GM12878 (cell line): ENCODE measurements at regions not wholly inside any gene's neighbourhood (a gene's known extent, or its start where the extent isn't known, plus 50 kb on each side); places are given as distances from the start of the nearest gene placed in this dataset.

Experiments used
- ATAC-seq: fragments of 200-7000 bp; cut with Tn5 transposase; 3 replicates; pipeline ENCODE4 v1.9.1; 2020; ENCODE audit warnings: mild to moderate bottlenecking, moderate library complexity
- BruUV-seq: library from RNA; stranded (reverse); fragments of 400-500 nt; replicated peaks from 2 replicates; lab custom pipeline; 2021; lab: Mats Ljungman, UMichigan
- CTCF ChIA-PET: fragments of 300-600 bp; sonication (Branson Sonifier 250); formaldehyde crosslinking; extraction: SDS; loops from one replicate; lab custom pipeline; 2021; ENCODE audit warnings: inconsistent platforms; lab: Yijun Ruan, JAX
- POLR2A ChIA-PET: fragments of 350-600 bp; formaldehyde crosslinking; extraction: SDS; loops from one replicate; lab custom pipeline; 2021; ENCODE audit warnings: inconsistent platforms; lab: Charles Lee
- RAD21 ChIA-PET: fragments of 300-600 bp; sonication (Branson Sonifier 250); formaldehyde crosslinking; loops from one replicate; lab custom pipeline; 2023; ENCODE audit warnings: antibody characterized with exemption; ENCODE audit not compliant: unreplicated experiment; lab: Charles Lee
- SMC1A ChIA-PET: fragments of 300-600 bp; sonication (Branson Sonifier 250); formaldehyde crosslinking; loops from one replicate; lab custom pipeline; 2023; ENCODE audit not compliant: unreplicated experiment, uncharacterized antibody; lab: Charles Lee
- DNase-seq: peaks from one replicate; pipeline ENCODE4 v3.0.0-alpha.2; 2011; ENCODE audit warnings: low read depth, low spot score
- FAIRE-seq: peaks from 3 replicates; lab custom pipeline; 2011; peaks lifted over from hg19 to GRCh38; lab: Jason Lieb, UNC
- H2AFZ ChIP-seq: 2 replicates; pipeline ENCODE4 v1.6.0; 2011; ENCODE audit warnings: low read depth, low read length, control low read depth; ENCODE audit not compliant: control insufficient read depth
- H3K27ac ChIP-seq: 2 replicates; pipeline ENCODE4 v1.5.1; 2011; ENCODE audit warnings: control low read depth; ENCODE audit not compliant: control insufficient read depth, insufficient read depth
- H3K27me3 ChIP-seq, 2 experiments: replicated peaks in 1 of 2; 2 replicates each; pipeline versions ENCODE4 v1.6.0 to v1.6.1; 2011; ENCODE audit warnings: low read length in 1 of 2; ENCODE audit not compliant: control insufficient read depth in 2 of 2, insufficient read depth in 2 of 2
- H3K36me3 ChIP-seq, 2 experiments: 2 replicates each; pipeline ENCODE4 v1.5.1; 2011; ENCODE audit warnings: low read length in 1 of 2; ENCODE audit not compliant: control insufficient read depth in 2 of 2, insufficient read depth in 2 of 2
- H3K4me1 ChIP-seq: 2 replicates; pipeline ENCODE4 v1.6.1; 2011; ENCODE audit warnings: mild to moderate bottlenecking, low read length, moderate library complexity, mixed read lengths; ENCODE audit not compliant: control insufficient read depth, insufficient read depth
- H3K4me2 ChIP-seq: 2 replicates; pipeline ENCODE4 v1.6.0; 2011; ENCODE audit warnings: control low read depth; ENCODE audit not compliant: control insufficient read depth, insufficient read depth
- H3K4me3 ChIP-seq: fragments of 200-600 bp; sonication (generic); 2 replicates; pipeline ENCODE4 v1.5.1; 2016
- H3K79me2 ChIP-seq: 2 replicates; pipeline ENCODE4 v1.6.0; 2011; ENCODE audit warnings: low read length; ENCODE audit not compliant: control insufficient read depth, insufficient read depth
- H3K9ac ChIP-seq: 2 replicates; pipeline ENCODE4 v1.8.0; 2011; ENCODE audit warnings: low read length, control low read depth, mixed read lengths; ENCODE audit not compliant: control insufficient read depth, insufficient read depth
- H3K9me3 ChIP-seq: replicated peaks from 3 replicates; pipeline ENCODE4 v1.5.1; 2011; ENCODE audit warnings: mild to moderate bottlenecking, low read length; ENCODE audit not compliant: control insufficient read depth, insufficient read depth
- H4K20me1 ChIP-seq: 2 replicates; pipeline ENCODE4 v1.6.0; 2011; ENCODE audit not compliant: control insufficient read depth, insufficient read depth
- EGR1 ChIP-seq, 2 experiments: IDR thresholded peaks; 1 replicate in 1 of 2; 2 replicates in 1 of 2; pipeline ENCODE4 v1.6.1; 2011 to 2012; ENCODE audit warnings: low read depth in 2 of 2, low read length in 2 of 2, borderline replicate concordance in 1 of 2, mild to moderate bottlenecking in 1 of 2, moderate library complexity in 1 of 2
- ESRRA ChIP-seq: IDR thresholded peaks from 2 replicates; pipeline ENCODE4 v1.6.1; 2012; ENCODE audit warnings: mild to moderate bottlenecking, low read length, improper control_type of control experiment
- RUNX3 ChIP-seq: IDR thresholded peaks from 2 replicates; pipeline ENCODE4 v1.6.1; 2012; ENCODE audit warnings: low read length, inconsistent platforms
- SPI1 ChIP-seq: IDR thresholded peaks from 2 replicates; pipeline ENCODE4 v1.6.1; 2011; ENCODE audit warnings: low read depth, mild to moderate bottlenecking, low read length, moderate library complexity, borderline replicate concordance; ENCODE audit not compliant: insufficient read depth
- SREBF1 ChIP-seq: IDR thresholded peaks from 2 replicates; pipeline ENCODE4 v1.6.1; 2012; ENCODE audit warnings: mild to moderate bottlenecking, low read length
- SUZ12 ChIP-seq: fragments of 200-600 bp; sonication (generic); IDR thresholded peaks from one replicate; pipeline ENCODE4 v1.6.1; 2018; ENCODE audit warnings: antibody characterized with exemption, mild to moderate bottlenecking; ENCODE audit not compliant: unreplicated experiment
- YBX1 ChIP-seq: fragments of 450-650 bp; IDR thresholded peaks from 2 replicates; pipeline ENCODE4 v1.6.1; 2016; ENCODE audit warnings: antibody characterized with exemption
- ZSCAN29 ChIP-seq: fragments of 450-650 bp; IDR thresholded peaks from 2 replicates; pipeline ENCODE4 v1.6.1; 2017; ENCODE audit warnings: mild to moderate bottlenecking, moderate library complexity
- WGBS: methylation state at CpG from one replicate; pipeline ENCODE4 v1.1.6; 2016; ENCODE audit warnings: low lambda C conversion rate; ENCODE audit not compliant: insufficient replicate concordance, insufficient coverage; ENCODE audit errors: missing lambda C conversion rate; 5-methylcytosine and 5-hydroxymethylcytosine counted together
- in situ Hi-C: fragments of 300-500 bp; cut with MboI; formaldehyde crosslinking; loops from 9 replicates; pipeline ENCODE4 v1.14.3; 2018; ENCODE audit warnings: mixed read lengths
- intact Hi-C: fragments of 100-400 bp; cut with micrococcal nuclease; formaldehyde crosslinking; loops from one replicate; pipeline ENCODE4 v1.14.2; 2022; ENCODE audit not compliant: unreplicated experiment
- TF ChIP-seq, protein P1 (sequence below): fragments of 450-650 bp; IDR thresholded peaks from 2 replicates; pipeline ENCODE4 v1.6.1; 2017; ENCODE audit warnings: mild to moderate bottlenecking, low read depth, inconsistent platforms; ENCODE audit not compliant: poor library complexity, severe bottlenecking
- TF ChIP-seq, protein P2 (sequence below): IDR thresholded peaks from 2 replicates; pipeline ENCODE4 v1.6.1; 2011; ENCODE audit warnings: borderline replicate concordance, low read depth, mild to moderate bottlenecking, moderate library complexity, low read length; ENCODE audit not compliant: insufficient read depth, poor library complexity, severe bottlenecking
- TF ChIP-seq, protein P3 (sequence below): IDR thresholded peaks from 2 replicates; pipeline ENCODE4 v1.6.1; 2012; ENCODE audit warnings: low read length, inconsistent platforms
- TF ChIP-seq, protein P4 (sequence below): IDR thresholded peaks from 2 replicates; pipeline ENCODE4 v1.6.1; 2012; ENCODE audit warnings: low read depth, low read length, improper control_type of control experiment

DNA sequence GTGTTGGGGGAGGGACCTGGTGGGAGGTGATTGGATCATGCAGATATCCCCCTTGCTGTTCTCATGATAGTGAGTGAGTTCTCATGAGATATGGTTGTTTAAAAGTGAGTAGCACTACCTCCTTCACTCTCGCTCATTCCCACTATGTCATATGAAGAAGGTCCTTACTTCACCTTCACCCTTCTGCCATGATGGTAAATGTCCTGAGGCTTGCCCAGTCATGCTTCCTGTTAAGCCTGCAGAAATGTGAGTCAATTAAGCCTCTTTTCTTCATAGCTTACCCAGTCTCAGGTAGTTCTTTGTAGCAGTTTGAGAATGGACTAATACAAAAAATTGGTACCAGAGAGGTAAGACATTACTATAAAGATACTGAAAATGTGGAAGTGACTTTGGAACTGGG lies 425.9 kb downstream of the HTR1B start:
- TF ChIP-seq SPI1, result no peak
- TF ChIP-seq, all 136 proteins: peak for 0
- H3K27me3 ChIP-seq, result no peaks in the 10 kb centered on the region
- RAD21 ChIA-PET, result no interaction called here
- H3K9ac ChIP-seq, result no peak overlapping the region
- POLR2A ChIA-PET, result no interaction called here
- intact Hi-C loops, result no loop called here
- ATAC-seq (no peak), DNase-seq (no peak), FAIRE-seq (no peak)
- no peaks in the 10 kb centered on the region for H3K36me3 ChIP-seq
- no peak overlapping the region for H3K27ac ChIP-seq
- no peak overlapping the region for H2AFZ ChIP-seq
- SMC1A ChIA-PET, result no interaction called here
- WGBS, result 36% methylated on average over 1 of the region's 1 CpG
- CTCF ChIA-PET, result no interaction called here
- no peaks in the 10 kb centered on the region for H3K79me2 ChIP-seq
- H4K20me1 ChIP-seq, result no peaks in the 10 kb centered on the region
- H3K9me3 ChIP-seq, result no peaks in the 10 kb centered on the region
- in situ Hi-C loops, result no loop called here
- H3K4me1 ChIP-seq, result no peaks in the 10 kb centered on the region
- H3K4me2 ChIP-seq, result no peak overlapping the region
- no peak overlapping the region for H3K4me3 ChIP-seq
- no TSS peak for BruUV-seq

DNA sequence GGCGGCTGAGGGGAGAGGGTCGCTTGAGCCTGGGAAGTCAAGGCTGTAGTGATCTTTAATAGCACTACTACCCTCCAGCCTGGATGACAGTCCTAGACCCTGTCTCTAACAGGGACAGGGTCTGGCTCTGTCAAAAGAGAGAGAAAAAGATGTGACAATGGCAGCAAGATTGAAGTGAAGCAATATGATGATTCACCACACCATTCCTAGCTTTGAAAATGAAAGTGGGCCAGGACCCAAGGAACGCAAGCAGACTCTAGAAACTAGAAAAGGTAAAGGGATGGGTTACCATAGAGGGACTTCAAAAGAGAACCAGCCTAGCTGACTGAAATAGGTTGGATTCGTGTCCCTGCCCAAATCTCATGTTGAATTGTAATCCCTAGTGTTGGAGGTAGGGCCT lies 426.9 kb downstream of the HTR1B start:
- H3K36me3 ChIP-seq, result no peaks in the 10 kb centered on the region
- no peak overlapping the region for H3K9ac ChIP-seq
- ChIA-PET CTCF (interaction anchor here (1.1 to 1.3 kb wide), 2 partner anchors 9 to 21 kb away, joined by 3 read pairs; no protein-coding TSS in a partner anchor), SMC1A (interaction anchor here (1.1 kb wide), 1 partner anchor 19 kb away, joined by 3 read pairs; no protein-coding TSS in a partner anchor), POLR2A (no interaction called here), RAD21 (no interaction called here)
- no peak overlapping the region for H3K27ac ChIP-seq
- H3K4me1 ChIP-seq, result no peaks in the 10 kb centered on the region
- intact Hi-C loops (no loop called here), in situ Hi-C loops (no loop called here)
- FAIRE-seq, result no peak
- no peak for ATAC-seq
- no peak overlapping the region for H2AFZ ChIP-seq
- no peaks in the 10 kb centered on the region for H4K20me1 ChIP-seq
- H3K4me3 ChIP-seq, result no peak overlapping the region
- no peak overlapping the region for H3K4me2 ChIP-seq
- no peak for DNase-seq
- WGBS, result 45% methylated on average over 4 of the region's 4 CpGs
- H3K9me3 ChIP-seq, result no peaks in the 10 kb centered on the region
- no TSS peak for BruUV-seq
- H3K27me3 ChIP-seq, result no peaks in the 10 kb centered on the region
- no peaks in the 10 kb centered on the region for H3K79me2 ChIP-seq
- TF ChIP-seq SREBF1, result no peak
- TF ChIP-seq, protein P1, sequence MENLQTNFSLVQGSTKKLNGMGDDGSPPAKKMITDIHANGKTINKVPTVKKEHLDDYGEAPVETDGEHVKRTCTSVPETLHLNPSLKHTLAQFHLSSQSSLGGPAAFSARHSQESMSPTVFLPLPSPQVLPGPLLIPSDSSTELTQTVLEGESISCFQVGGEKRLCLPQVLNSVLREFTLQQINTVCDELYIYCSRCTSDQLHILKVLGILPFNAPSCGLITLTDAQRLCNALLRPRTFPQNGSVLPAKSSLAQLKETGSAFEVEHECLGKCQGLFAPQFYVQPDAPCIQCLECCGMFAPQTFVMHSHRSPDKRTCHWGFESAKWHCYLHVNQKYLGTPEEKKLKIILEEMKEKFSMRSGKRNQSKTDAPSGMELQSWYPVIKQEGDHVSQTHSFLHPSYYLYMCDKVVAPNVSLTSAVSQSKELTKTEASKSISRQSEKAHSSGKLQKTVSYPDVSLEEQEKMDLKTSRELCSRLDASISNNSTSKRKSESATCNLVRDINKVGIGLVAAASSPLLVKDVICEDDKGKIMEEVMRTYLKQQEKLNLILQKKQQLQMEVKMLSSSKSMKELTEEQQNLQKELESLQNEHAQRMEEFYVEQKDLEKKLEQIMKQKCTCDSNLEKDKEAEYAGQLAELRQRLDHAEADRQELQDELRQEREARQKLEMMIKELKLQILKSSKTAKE, result no peak
- no peak for TF ChIP-seq YBX1
- TF ChIP-seq RUNX3, result no peak
- TF ChIP-seq ZSCAN29, result no peak
- no peak for TF ChIP-seq ESRRA
- TF ChIP-seq EGR1 (IDR thresholded peaks at IDR 0.05; ENCODE audit: borderline replicate concordance in 1 of 2, low read depth in 2 of 2, low read length in 2 of 2), result no peak
- TF ChIP-seq, protein P2, sequence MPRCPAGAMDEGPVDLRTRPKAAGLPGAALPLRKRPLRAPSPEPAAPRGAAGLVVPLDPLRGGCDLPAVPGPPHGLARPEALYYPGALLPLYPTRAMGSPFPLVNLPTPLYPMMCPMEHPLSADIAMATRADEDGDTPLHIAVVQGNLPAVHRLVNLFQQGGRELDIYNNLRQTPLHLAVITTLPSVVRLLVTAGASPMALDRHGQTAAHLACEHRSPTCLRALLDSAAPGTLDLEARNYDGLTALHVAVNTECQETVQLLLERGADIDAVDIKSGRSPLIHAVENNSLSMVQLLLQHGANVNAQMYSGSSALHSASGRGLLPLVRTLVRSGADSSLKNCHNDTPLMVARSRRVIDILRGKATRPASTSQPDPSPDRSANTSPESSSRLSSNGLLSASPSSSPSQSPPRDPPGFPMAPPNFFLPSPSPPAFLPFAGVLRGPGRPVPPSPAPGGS, result no peak
- TF ChIP-seq, protein P3, sequence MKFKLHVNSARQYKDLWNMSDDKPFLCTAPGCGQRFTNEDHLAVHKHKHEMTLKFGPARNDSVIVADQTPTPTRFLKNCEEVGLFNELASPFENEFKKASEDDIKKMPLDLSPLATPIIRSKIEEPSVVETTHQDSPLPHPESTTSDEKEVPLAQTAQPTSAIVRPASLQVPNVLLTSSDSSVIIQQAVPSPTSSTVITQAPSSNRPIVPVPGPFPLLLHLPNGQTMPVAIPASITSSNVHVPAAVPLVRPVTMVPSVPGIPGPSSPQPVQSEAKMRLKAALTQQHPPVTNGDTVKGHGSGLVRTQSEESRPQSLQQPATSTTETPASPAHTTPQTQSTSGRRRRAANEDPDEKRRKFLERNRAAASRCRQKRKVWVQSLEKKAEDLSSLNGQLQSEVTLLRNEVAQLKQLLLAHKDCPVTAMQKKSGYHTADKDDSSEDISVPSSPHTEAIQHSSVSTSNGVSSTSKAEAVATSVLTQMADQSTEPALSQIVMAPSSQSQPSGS, result no peak
- no peak for TF ChIP-seq SUZ12
- TF ChIP-seq, protein P4, sequence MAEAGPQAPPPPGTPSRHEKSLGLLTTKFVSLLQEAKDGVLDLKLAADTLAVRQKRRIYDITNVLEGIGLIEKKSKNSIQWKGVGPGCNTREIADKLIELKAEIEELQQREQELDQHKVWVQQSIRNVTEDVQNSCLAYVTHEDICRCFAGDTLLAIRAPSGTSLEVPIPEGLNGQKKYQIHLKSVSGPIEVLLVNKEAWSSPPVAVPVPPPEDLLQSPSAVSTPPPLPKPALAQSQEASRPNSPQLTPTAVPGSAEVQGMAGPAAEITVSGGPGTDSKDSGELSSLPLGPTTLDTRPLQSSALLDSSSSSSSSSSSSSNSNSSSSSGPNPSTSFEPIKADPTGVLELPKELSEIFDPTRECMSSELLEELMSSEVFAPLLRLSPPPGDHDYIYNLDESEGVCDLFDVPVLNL, result no peak
